ENCODE measurements at regions not wholly inside any gene's neighbourhood (a gene's known extent, or its start where the extent isn't known, plus 50 kb on each side); places are given as distances from the start of the nearest gene placed in this dataset.

GRCh38 chr4:180950377-180950776 lies 1292.8 kb upstream of the TENM3 start:
- Histone ChIP-seq H3K36me3 (no peaks in the 10 kb centered on the region), H3K27ac (no peak overlapping the region), H3K4me1 (no peaks in the 10 kb centered on the region), H3K4me3 (no peak overlapping the region), H3K27me3 (no peaks in the 10 kb centered on the region), H3K9me3 (no peaks in the 10 kb centered on the region)
- ATAC-seq (no peak), DNase-seq (no peak)
- TF ChIP-seq CTCF (IDR thresholded peaks at IDR 0.05) = no peak
- intact Hi-C loops (cut with DNase I) = no loop called here

- TF ChIP-seq CTCF (IDR thresholded peaks at IDR 0.05) = no peak
- intact Hi-C loops (cut with DNase I) = no loop called here
- H3K27ac ChIP-seq = no peak overlapping the region
- no peaks in the 10 kb centered on the region for H3K4me1 ChIP-seq
- no peaks in the 10 kb centered on the region for H3K9me3 ChIP-seq
- H3K4me3 ChIP-seq = no peak overlapping the region
- no peaks in the 10 kb centered on the region for H3K36me3 ChIP-seq
- ATAC-seq (no peak), DNase-seq (no peak)
- no peaks in the 10 kb centered on the region for H3K27me3 ChIP-seq
Measured at GRCh38 chr4:180951312-180951711, 1291.9 kb upstream of the TENM3 start.

GRCh38 chr4:180953572-180953971 lies 1289.6 kb upstream of the TENM3 start:
- DNase-seq (no peak), ATAC-seq (no peak)
- intact Hi-C loops (cut with DNase I) = no loop called here
- no peak overlapping the region for H3K4me3 ChIP-seq
- no peaks in the 10 kb centered on the region for H3K4me1 ChIP-seq
- H3K27me3 ChIP-seq = no peaks in the 10 kb centered on the region
- no peak overlapping the region for H3K27ac ChIP-seq
- no peaks in the 10 kb centered on the region for H3K36me3 ChIP-seq
- TF ChIP-seq CTCF (IDR thresholded peaks at IDR 0.05) = no peak
- H3K9me3 ChIP-seq = no peaks in the 10 kb centered on the region

DNA sequence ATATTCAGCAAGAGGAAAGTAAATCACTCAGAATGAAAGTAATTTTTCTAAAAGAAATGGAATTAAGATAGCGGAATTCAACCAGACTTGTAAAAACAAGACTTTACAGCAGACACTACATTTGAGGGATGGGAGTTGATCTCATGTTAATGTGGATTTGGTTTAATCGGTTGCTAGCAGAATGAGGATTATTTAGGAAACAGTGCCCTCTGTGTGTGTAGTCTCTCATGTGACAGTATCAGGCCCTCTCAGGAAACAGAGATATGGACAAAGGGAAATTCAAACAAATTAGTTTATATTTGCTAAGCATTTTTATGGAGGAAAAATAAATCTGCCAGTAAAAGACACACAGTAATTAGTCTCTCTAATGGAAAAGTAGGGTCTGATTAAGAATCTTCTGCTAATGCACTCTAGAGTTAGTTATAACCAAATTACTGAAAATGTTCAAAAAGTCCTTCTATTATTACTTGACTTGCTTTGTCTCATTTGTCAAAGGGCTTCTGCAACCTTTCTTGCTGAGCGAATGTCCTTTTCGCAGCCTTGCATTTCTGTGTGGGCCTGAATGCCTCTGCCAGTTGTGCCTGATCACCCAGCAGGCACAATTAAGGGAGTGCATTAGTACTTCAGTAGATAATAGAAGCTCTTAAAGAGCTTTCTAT lies 1282.3 kb upstream of the TENM3 start:
- Histone ChIP-seq H3K9me3 (no peaks in the 10 kb centered on the region), H3K4me1 (no peaks in the 10 kb centered on the region), H3K27me3 (no peaks in the 10 kb centered on the region), H3K27ac (no peak overlapping the region), H3K4me3 (no peak overlapping the region), H3K36me3 (no peaks in the 10 kb centered on the region)
- ATAC-seq (no peak), DNase-seq (no peak)
- no peak for TF ChIP-seq CTCF (IDR thresholded peaks at IDR 0.05)
- intact Hi-C loops (cut with DNase I) = no loop called here

DNA sequence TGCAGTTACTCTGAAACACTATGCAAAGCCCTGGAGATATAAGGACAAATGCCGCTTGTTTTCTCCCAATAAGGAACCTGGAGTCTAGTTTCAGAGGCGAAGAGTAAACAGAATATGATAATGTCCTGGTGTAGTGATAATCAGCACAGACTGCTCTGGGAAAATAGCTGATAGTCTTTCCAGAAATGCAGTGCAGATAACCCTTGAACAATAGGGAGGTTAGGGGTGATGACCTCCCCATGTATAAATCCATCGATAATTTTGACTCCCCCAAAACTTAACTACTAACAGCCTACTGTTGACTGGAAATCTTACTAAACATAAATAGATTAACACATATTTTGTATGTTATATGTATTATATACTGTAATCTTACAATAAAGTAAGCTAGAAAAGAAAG lies 1280.9 kb upstream of the TENM3 start:
- Histone ChIP-seq H3K4me3 (no peak overlapping the region), H3K27me3 (no peaks in the 10 kb centered on the region), H3K9me3 (no peaks in the 10 kb centered on the region), H3K36me3 (no peaks in the 10 kb centered on the region), H3K27ac (no peak overlapping the region), H3K4me1 (no peaks in the 10 kb centered on the region)
- TF ChIP-seq CTCF (IDR thresholded peaks at IDR 0.05) = no peak
- no peak for ATAC-seq
- intact Hi-C loops (cut with DNase I) = no loop called here
- DNase-seq = no peak

DNA sequence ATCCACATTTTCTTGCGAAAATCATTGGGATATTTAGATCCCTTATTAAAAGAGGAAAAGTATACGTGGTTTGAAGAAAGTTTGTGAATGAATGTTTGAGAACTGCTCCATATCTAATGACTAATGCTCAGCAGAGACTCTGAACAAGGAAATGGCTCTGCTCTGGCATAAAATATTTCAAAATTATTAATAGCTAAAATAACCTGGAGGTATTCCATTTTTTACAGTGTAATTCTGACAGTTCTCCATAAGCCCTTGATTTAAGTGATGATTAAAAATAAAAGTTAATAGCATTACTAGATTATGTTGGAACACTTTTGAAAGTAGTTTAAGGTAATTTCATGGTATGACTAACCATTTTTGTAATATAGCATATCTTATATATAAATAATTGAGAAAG lies 1276.9 kb upstream of the TENM3 start:
- TF ChIP-seq CTCF (IDR thresholded peaks at IDR 0.05) = no peak
- Histone ChIP-seq H3K9me3 (no peaks in the 10 kb centered on the region), H3K4me3 (no peak overlapping the region), H3K27ac (no peak overlapping the region), H3K36me3 (no peaks in the 10 kb centered on the region), H3K27me3 (no peaks in the 10 kb centered on the region), H3K4me1 (no peaks in the 10 kb centered on the region)
- intact Hi-C loops (cut with DNase I) = no loop called here
- DNase-seq (no peak), ATAC-seq (no peak)
